GM19452 (cell line): ENCODE measurements at regions not wholly inside any gene's neighbourhood (a gene's known extent, or its start where the extent isn't known, plus 50 kb on each side); places are given as distances from the start of the nearest gene placed in this dataset.

Source experiments
- ATAC-seq: cut with Tn5 transposase; IDR thresholded peaks from one replicate; pipeline ENCODE4 v1.9.1; 2021; ENCODE audit not compliant: unreplicated experiment

DNA sequence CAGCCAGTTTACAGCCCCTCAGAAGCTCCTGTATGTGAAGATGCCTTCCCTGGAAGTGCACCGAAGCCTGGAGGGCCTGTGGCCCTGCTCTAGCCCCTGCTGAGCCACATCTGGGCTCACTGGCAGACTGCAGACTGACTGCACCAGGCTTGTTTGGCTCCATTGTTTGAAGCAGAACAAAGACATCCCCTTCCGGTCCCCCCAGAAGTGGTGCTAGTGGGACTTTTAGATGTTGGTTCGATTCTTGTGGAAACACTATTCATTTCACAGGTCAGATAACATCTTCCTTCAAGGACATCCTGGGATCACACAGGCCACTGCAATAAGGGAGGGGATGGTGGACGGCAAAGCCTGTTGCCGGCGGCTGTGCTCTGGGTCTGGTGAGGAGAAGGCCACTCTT lies 57.8 kb upstream of the CBLN2 start:
- no peak for ATAC-seq

DNA sequence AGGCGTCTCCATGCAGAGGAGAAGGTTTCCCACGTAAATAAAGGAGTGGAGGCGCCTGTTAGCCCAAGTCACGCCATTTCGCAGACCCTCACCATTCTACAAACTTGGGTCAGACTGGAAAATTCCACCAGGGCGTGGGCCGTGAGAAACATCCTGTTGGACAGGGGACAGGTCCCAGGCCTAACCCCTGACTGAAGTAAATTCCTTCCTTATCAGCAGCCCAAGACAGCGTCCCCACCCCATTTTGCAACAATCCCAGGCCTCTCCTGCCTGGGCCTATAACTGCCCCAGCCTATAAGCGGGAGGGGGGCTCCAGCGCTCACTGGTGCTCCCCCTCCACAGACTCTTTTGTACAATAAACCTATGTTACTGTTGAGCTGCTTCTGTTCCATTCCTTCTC lies 57.3 kb upstream of the CBLN2 start:
- ATAC-seq: no peak
